Adrenal gland (tissue), 5 donors: ENCODE measurements at regions not wholly inside any gene's neighbourhood (a gene's known extent, or its start where the extent isn't known, plus 50 kb on each side); places are given as distances from the start of the nearest gene placed in this dataset.

Source experiments
- POLR2A ChIP-seq, 2 donors: fragments of 450-650 bp; IDR thresholded peaks; one replicate each; pipeline ENCODE4 v1.6.1; 2017; ENCODE audit warnings: antibody characterized with exemption in 2 of 2, mild to moderate bottlenecking in 2 of 2, moderate library complexity in 1 of 2
- TF ChIP-seq, protein P1 (sequence below), 6 experiments: fragments of 450-650 bp in 4 of 6; fragments of 200-600 bp in 2 of 6; sonication (generic) in 1 of 6; IDR thresholded peaks; 1 replicate in 5 of 6; 2 replicates in 1 of 6; pipeline versions ENCODE4 v1.5.1 to v1.8.0; 2016 to 2021; ENCODE audit warnings: antibody characterized with exemption in 6 of 6, mild to moderate bottlenecking in 2 of 6, moderate library complexity in 1 of 6
- donor health status: DM: no; HTN: no; CAD: no.

DNA sequence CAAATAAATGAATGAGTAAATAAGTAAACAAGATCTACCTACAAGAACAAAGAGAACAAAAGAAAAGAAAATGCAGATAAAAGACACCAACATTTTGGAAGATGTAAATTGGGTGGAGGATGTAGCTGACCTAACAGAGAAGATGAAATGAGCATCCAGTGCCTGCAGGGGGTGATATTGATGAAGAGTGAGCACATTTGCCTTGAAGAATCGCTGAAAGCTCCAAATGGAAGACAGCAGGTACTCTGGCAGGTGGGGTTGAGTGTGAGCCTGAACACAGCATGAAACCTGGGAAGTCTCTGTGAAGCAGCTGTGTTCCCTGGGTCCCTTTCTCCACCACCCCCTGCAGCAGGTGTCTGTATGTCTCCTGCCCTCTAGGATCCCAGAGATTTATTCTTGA lies 125.6 kb downstream of the NXNL2 start:
- TF ChIP-seq, protein P1, sequence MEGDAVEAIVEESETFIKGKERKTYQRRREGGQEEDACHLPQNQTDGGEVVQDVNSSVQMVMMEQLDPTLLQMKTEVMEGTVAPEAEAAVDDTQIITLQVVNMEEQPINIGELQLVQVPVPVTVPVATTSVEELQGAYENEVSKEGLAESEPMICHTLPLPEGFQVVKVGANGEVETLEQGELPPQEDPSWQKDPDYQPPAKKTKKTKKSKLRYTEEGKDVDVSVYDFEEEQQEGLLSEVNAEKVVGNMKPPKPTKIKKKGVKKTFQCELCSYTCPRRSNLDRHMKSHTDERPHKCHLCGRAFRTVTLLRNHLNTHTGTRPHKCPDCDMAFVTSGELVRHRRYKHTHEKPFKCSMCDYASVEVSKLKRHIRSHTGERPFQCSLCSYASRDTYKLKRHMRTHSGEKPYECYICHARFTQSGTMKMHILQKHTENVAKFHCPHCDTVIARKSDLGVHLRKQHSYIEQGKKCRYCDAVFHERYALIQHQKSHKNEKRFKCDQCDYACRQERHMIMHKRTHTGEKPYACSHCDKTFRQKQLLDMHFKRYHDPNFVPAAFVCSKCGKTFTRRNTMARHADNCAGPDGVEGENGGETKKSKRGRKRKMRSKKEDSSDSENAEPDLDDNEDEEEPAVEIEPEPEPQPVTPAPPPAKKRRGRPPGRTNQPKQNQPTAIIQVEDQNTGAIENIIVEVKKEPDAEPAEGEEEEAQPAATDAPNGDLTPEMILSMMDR (IDR thresholded peaks at IDR 0.05), result peak in 3 of 6 experiments; percentile 38 to 48 (median 41)
- no peak for TF ChIP-seq POLR2A (IDR thresholded peaks at IDR 0.05)
